ENCODE measurements at regions not wholly inside any gene's neighbourhood (a gene's known extent, or its start where the extent isn't known, plus 50 kb on each side); places are given as distances from the start of the nearest gene placed in this dataset.

- Histone ChIP-seq H4K20me1 (ENCODE audit: insufficient read depth, low read length) (no peaks in the 10 kb centered on the region), H3K9me3 (ENCODE audit: low read length) (no peaks in the 10 kb centered on the region), H3K4me3 (replicated peaks in 1 of 3; ENCODE audit: insufficient read depth in 1 of 3, low read depth in 2 of 3, low read length in 3 of 3) (no peak overlapping the region), H3K36me3 (replicated peaks in 1 of 2; ENCODE audit: control insufficient read depth in 1 of 2, insufficient read depth in 2 of 2, low read length in 2 of 2) (no peaks in the 10 kb centered on the region), H3K4me1 (ENCODE audit: insufficient read depth, low read length) (no peaks in the 10 kb centered on the region), H3K79me2 (ENCODE audit: insufficient read depth, low read length) (no peaks in the 10 kb centered on the region), H3K4me2 (ENCODE audit: low read depth, low read length) (no peak overlapping the region), H2AFZ (ENCODE audit: low read length) (no peak overlapping the region), H3K9ac (ENCODE audit: insufficient read depth, low read depth, low read length) (no peak overlapping the region), H3K27ac (ENCODE audit: extremely low read length, insufficient read depth, low read length) (no peak overlapping the region), H3K27me3 (ENCODE audit: control insufficient read depth in 1 of 2, insufficient read depth in 2 of 2, low read length in 2 of 2) (no peaks in the 10 kb centered on the region)
- no TSS peak for BruUV-seq (replicated peaks)
- CTCF ChIA-PET (ENCODE audit: low intra/inter-chr PET ratio, low total read pairs) = no interaction called here
- 16% methylated on average over 4 of the region's 4 CpGs for WGBS (ENCODE audit: low lambda C conversion rate)
- POLR2A ChIA-PET = no interaction called here
- TF ChIP-seq NFYB (CRISPR knock-in tag; IDR thresholded peaks at IDR 0.05) = no peak
- TF ChIP-seq SOX13 (IDR thresholded peaks at IDR 0.05) = no peak
- no peak for TF ChIP-seq SOX13 (CRISPR knock-in tag; conservative IDR thresholded peaks at IDR 0.05 in 1 of 2, IDR thresholded peaks at IDR 0.05 in 1 of 2)
- TF ChIP-seq ZNF431 (CRISPR knock-in tag; IDR thresholded peaks at IDR 0.05; ENCODE audit: borderline replicate concordance, low read depth) = no peak
- no peak for TF ChIP-seq BATF2 (CRISPR knock-in tag; IDR thresholded peaks at IDR 0.05)
- TF ChIP-seq ZNF773 (CRISPR knock-in tag; IDR thresholded peaks at IDR 0.05; ENCODE audit: borderline replicate concordance) = no peak
- TF ChIP-seq, protein P1, sequence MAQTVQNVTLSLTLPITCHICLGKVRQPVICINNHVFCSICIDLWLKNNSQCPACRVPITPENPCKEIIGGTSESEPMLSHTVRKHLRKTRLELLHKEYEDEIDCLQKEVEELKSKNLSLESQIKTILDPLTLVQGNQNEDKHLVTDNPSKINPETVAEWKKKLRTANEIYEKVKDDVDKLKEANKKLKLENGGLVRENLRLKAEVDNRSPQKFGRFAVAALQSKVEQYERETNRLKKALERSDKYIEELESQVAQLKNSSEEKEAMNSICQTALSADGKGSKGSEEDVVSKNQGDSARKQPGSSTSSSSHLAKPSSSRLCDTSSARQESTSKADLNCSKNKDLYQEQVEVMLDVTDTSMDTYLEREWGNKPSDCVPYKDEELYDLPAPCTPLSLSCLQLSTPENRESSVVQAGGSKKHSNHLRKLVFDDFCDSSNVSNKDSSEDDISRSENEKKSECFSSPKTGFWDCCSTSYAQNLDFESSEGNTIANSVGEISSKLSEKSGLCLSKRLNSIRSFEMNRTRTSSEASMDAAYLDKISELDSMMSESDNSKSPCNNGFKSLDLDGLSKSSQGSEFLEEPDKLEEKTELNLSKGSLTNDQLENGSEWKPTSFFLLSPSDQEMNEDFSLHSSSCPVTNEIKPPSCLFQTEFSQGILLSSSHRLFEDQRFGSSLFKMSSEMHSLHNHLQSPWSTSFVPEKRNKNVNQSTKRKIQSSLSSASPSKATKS (CRISPR knock-in tag; IDR thresholded peaks at IDR 0.05) = no peak
- TF ChIP-seq ZNF17 (CRISPR knock-in tag; IDR thresholded peaks at IDR 0.05) = no peak
- no peak for TF ChIP-seq NCOA1 (CRISPR knock-in tag; IDR thresholded peaks at IDR 0.05)
- TF ChIP-seq ZNF10 (CRISPR knock-in tag; IDR thresholded peaks at IDR 0.05; ENCODE audit: borderline replicate concordance, low read depth) = no peak
- no peak for TF ChIP-seq PRPF4 (IDR thresholded peaks at IDR 0.05; ENCODE audit: low read depth, low read length, poor library complexity, severe bottlenecking)
- TF ChIP-seq ZNF558 (CRISPR knock-in tag; IDR thresholded peaks at IDR 0.05; ENCODE audit: borderline replicate concordance) = no peak
- no peak for TF ChIP-seq MTA3 (CRISPR knock-in tag; IDR thresholded peaks at IDR 0.05)
- no peak for TF ChIP-seq XRCC5 (optimal IDR thresholded peaks at IDR 0.05; ENCODE audit: low read length)
- TF ChIP-seq MBNL3 (CRISPR knock-in tag; conservative IDR thresholded peaks at IDR 0.05) = no peak
- no peak for TF ChIP-seq NFATC3 (CRISPR knock-in tag; IDR thresholded peaks at IDR 0.05)
- TF ChIP-seq MTA1 (CRISPR knock-in tag; IDR thresholded peaks at IDR 0.05; ENCODE audit: borderline replicate concordance) = no peak
- no peak for TF ChIP-seq ZNF343 (CRISPR knock-in tag; IDR thresholded peaks at IDR 0.05)
- TF ChIP-seq, protein P2, sequence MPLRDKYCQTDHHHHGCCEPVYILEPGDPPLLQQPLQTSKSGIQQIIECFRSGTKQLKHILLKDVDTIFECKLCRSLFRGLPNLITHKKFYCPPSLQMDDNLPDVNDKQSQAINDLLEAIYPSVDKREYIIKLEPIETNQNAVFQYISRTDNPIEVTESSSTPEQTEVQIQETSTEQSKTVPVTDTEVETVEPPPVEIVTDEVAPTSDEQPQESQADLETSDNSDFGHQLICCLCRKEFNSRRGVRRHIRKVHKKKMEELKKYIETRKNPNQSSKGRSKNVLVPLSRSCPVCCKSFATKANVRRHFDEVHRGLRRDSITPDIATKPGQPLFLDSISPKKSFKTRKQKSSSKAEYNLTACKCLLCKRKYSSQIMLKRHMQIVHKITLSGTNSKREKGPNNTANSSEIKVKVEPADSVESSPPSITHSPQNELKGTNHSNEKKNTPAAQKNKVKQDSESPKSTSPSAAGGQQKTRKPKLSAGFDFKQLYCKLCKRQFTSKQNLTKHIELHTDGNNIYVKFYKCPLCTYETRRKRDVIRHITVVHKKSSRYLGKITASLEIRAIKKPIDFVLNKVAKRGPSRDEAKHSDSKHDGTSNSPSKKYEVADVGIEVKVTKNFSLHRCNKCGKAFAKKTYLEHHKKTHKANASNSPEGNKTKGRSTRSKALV (CRISPR knock-in tag; IDR thresholded peaks at IDR 0.05) = no peak
- DNase-seq (ENCODE audit: low spot score) (no peak), ATAC-seq (no peak), FAIRE-seq (no peak)
- in situ Hi-C loops (cut with HindIII; ENCODE audit: extremely low pct_ligation_motif_present, low pct_unique_long_range_greater_than_20kb) (no loop called here), intact Hi-C loops (cut with micrococcal nuclease; ENCODE audit: unreplicated experiment) (no loop called here)
Observed at GRCh38 chr12:59030415-59030814, 110.1 kb upstream of the LRIG3 start.

All from HepG2 (cell line).